Esophagus squamous epithelium (tissue), 4 donors: ENCODE measurements at regions not wholly inside any gene's neighbourhood (a gene's known extent, or its start where the extent isn't known, plus 50 kb on each side); places are given as distances from the start of the nearest gene placed in this dataset.

Source experiments
- CTCF ChIP-seq, 6 experiments: fragments of 450-650 bp in 4 of 6; fragments of 200-600 bp in 2 of 6; sonication (generic) in 2 of 6; IDR thresholded peaks; one replicate each; pipeline ENCODE4 v1.5.1; 2016 to 2019; ENCODE audit warnings: antibody characterized with exemption in 6 of 6, mild to moderate bottlenecking in 4 of 6, moderate library complexity in 4 of 6
- POLR2A ChIP-seq, 4 donors: fragments of 450-650 bp; IDR thresholded peaks; one replicate each; pipeline ENCODE4 v1.6.1; 2017; ENCODE audit warnings: antibody characterized with exemption in 4 of 4, mild to moderate bottlenecking in 4 of 4, moderate library complexity in 3 of 4

GRCh38 chr22:25461301-25461700 is 103.2 kb upstream of the GRK3 start:
- TF ChIP-seq POLR2A (IDR thresholded peaks at IDR 0.05), result no peak
- TF ChIP-seq CTCF (IDR thresholded peaks at IDR 0.05), result no peak
